T-helper 1 cell (primary cell): ENCODE measurements at regions not wholly inside any gene's neighbourhood (a gene's known extent, or its start where the extent isn't known, plus 50 kb on each side); places are given as distances from the start of the nearest gene placed in this dataset.
"Not testable (repeated sequence)": the region's sequence is repeated elsewhere in the genome, so short reads cannot be mapped to it uniquely, and the experiment has no call there.

Experiments used
- DNase-seq, 5 donors: peaks; one replicate each; pipeline ENCODE4 v3.0.0-alpha.2; 2012 to 2020

- not testable (repeated sequence) for DNase-seq
Measured at GRCh38 chr5:99043257-99043656, 114.5 kb upstream of the CHD1 start.

GRCh38 chr5:99037668-99038067 lies 108.9 kb upstream of the CHD1 start:
- DNase-seq = peak; percentile 15 to 87 (median 39)

GRCh38 chr5:99035942-99036341 lies 107.1 kb upstream of the CHD1 start:
- no peak for DNase-seq

GRCh38 chr5:99034336-99034735 lies 105.5 kb upstream of the CHD1 start:
- no peak for DNase-seq

GRCh38 chr5:99033014-99033900 lies 104.5 kb upstream of the CHD1 start:
- peak in 1 of 5 donors; percentile 48 for DNase-seq

GRCh38 chr5:99032234-99033013 lies 103.6 kb upstream of the CHD1 start:
- peak in 1 of 5 donors; percentile 48 for DNase-seq

GRCh38 chr5:99030906-99031440 lies 102.2 kb upstream of the CHD1 start:
- no peak for DNase-seq

GRCh38 chr5:99029172-99029571 lies 100.4 kb upstream of the CHD1 start:
- DNase-seq = no peak

GRCh38 chr5:99028170-99028569 lies 99.4 kb upstream of the CHD1 start:
- not testable (repeated sequence) for DNase-seq

- no peak for DNase-seq
Measured at GRCh38 chr5:99025298-99026045, 96.7 kb upstream of the CHD1 start.

GRCh38 chr5:99023330-99023729 lies 94.5 kb upstream of the CHD1 start:
- no peak for DNase-seq

GRCh38 chr5:99022250-99022649 lies 93.4 kb upstream of the CHD1 start:
- DNase-seq = no peak

- DNase-seq = no peak
Measured at GRCh38 chr5:99020698-99021048, 91.9 kb upstream of the CHD1 start.

- DNase-seq = no peak
Measured at GRCh38 chr5:99019812-99020697, 91.2 kb upstream of the CHD1 start.

GRCh38 chr5:99019254-99019653 lies 90.4 kb upstream of the CHD1 start:
- DNase-seq = no peak

- DNase-seq = no peak
Measured at GRCh38 chr5:99010294-99010693, 81.5 kb upstream of the CHD1 start.

GRCh38 chr5:99008009-99008408 lies 79.2 kb upstream of the CHD1 start:
- DNase-seq = not testable (repeated sequence)

GRCh38 chr5:99005506-99005905 lies 76.7 kb upstream of the CHD1 start:
- DNase-seq = no peak

- DNase-seq = peak in 2 of 5 donors; percentile 1 to 19
Measured at GRCh38 chr5:99004960-99005359, 76.2 kb upstream of the CHD1 start.

GRCh38 chr5:99000876-99001275 lies 72.1 kb upstream of the CHD1 start:
- no peak for DNase-seq

GRCh38 chr5:99000221-99000620 lies 71.4 kb upstream of the CHD1 start:
- no peak for DNase-seq

- no peak for DNase-seq
Measured at GRCh38 chr5:98999631-99000030, 70.8 kb upstream of the CHD1 start.
